GM10266 (cell line): ENCODE measurements at regions not wholly inside any gene's neighbourhood (a gene's known extent, or its start where the extent isn't known, plus 50 kb on each side); places are given as distances from the start of the nearest gene placed in this dataset.

ENCODE experiments used
- DNase-seq: peaks from one replicate; pipeline ENCODE4 v3.0.0; 2012; ENCODE audit errors: extremely low spot score
- TF ChIP-seq, protein P1 (sequence below): IDR thresholded peaks from 2 replicates; pipeline ENCODE4 v1.5.1; 2012; ENCODE audit warnings: mild to moderate bottlenecking, low read depth; ENCODE audit not compliant: control insufficient read depth, insufficient read depth; ENCODE audit errors: missing control alignments

DNA sequence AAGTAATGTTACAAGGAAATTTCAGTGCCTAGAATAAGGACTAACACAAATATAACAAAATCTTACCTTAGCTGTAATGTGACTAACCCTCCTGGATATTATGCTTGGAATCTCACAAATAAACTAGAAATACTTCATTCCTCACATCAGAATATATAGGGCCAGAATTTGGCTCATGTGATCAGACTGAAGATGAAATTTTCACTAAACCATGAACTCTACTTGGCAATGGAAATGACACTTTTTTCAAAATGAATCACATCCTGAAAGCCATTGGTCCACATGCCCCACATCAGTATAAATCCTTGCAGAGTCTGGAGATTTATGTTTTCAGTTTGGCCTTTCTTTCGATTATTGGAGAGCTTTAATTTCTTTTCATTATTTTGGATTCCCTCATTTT, 227.8 kb downstream of the NRIP1 start:
- DNase-seq: no peak
- TF ChIP-seq, protein P1, sequence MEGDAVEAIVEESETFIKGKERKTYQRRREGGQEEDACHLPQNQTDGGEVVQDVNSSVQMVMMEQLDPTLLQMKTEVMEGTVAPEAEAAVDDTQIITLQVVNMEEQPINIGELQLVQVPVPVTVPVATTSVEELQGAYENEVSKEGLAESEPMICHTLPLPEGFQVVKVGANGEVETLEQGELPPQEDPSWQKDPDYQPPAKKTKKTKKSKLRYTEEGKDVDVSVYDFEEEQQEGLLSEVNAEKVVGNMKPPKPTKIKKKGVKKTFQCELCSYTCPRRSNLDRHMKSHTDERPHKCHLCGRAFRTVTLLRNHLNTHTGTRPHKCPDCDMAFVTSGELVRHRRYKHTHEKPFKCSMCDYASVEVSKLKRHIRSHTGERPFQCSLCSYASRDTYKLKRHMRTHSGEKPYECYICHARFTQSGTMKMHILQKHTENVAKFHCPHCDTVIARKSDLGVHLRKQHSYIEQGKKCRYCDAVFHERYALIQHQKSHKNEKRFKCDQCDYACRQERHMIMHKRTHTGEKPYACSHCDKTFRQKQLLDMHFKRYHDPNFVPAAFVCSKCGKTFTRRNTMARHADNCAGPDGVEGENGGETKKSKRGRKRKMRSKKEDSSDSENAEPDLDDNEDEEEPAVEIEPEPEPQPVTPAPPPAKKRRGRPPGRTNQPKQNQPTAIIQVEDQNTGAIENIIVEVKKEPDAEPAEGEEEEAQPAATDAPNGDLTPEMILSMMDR: no peak

- TF ChIP-seq, protein P1: no peak
- DNase-seq: no peak
Measured at GRCh38 chr21:14833666-14834351, 231.0 kb downstream of the NRIP1 start.

DNA sequence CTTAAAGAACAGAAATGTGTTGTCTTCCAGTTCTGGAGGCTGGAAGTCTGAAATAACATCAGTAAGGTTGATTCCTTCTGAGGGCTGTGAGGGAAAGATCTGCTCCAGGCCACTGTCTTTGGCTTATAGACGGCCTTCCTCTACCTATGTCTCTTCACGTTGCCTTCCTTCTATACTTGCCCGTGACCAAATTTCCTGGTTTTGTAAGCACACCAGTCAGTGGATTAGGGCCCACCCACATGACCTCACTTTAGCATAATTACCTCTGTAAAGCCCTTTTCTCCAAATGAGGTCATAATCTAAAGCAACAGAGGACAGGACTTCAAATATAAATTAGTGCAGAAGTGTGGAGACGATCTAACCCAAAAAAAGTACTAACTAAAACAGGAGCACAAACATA, 231.6 kb downstream of the NRIP1 start:
- TF ChIP-seq, protein P1: no peak
- no peak for DNase-seq

DNA sequence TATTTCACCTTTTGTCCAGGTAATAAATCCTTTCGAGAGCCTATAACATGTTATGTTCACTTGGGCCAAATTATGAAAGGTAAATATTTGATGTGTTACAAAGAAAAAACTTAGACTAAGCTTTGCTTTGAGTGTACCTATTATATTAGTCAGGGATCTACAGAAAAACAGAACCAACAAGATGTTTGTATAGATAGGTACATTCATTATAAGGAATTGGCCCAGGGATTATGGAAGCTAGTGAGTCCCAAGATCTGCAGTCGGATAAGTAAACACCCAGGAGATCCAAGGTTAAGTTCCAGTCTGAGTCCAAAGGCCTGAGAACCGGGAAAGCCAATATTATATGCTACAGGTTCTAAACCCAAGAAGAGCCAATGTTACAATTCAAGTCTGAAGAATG, 234.5 kb downstream of the NRIP1 start:
- TF ChIP-seq, protein P1: no peak
- DNase-seq: no peak

- TF ChIP-seq, protein P1: no peak
- DNase-seq: no peak
Measured at GRCh38 chr21:14829685-14830084, 235.1 kb downstream of the NRIP1 start.

GRCh38 chr21:14827468-14827867, 237.3 kb downstream of the NRIP1 start:
- TF ChIP-seq, protein P1: no peak
- no peak for DNase-seq

GRCh38 chr21:14826630-14827029, 238.2 kb downstream of the NRIP1 start:
- TF ChIP-seq, protein P1: no peak
- DNase-seq: peak; percentile 18
